ENCODE measurements at regions not wholly inside any gene's neighbourhood (a gene's known extent, or its start where the extent isn't known, plus 50 kb on each side); places are given as distances from the start of the nearest gene placed in this dataset.

DNA sequence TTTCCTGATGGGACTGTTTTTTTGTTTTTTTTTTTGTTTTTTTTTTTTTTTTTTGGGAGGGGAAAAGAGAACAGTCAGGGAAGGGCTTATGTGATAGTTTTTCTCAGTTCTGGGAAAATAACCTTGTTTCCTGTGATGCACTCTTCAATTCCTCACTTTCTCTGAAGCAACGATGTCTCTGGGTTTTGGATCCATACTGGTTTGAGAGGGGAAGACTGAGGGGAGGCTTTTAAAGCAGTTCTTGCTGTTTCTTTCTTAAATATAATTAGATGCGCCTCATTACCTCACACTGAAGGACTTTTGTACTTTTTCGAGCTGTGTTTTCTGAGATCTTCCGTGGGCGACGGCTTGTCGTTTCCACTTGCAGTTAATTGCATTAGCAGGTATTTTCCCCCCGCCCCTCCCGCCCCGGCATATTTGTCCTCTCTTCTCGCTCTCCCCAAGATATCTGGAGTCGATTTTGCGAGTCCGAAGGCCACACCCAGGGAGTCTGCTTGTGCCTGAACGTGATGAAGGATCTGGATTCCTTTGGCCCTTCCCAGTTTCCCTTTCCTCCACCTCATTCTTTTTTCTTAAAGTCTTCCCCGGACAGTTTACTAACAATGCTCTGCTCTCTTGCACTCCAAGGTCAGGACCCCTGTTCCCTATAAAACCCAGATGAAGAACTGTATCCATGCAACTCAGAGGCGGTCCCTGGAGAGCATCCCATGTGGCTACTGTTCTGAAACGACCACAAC is 125.2 kb upstream of the ZFHX3 start:
- TF ChIP-seq CSDC2 (CRISPR knock-in tag; IDR thresholded peaks at IDR 0.05) (no peak), RARB (CRISPR knock-in tag; IDR thresholded peaks at IDR 0.05) (no peak), ESRRG (CRISPR knock-in tag; IDR thresholded peaks at IDR 0.05) (no peak), ARNTL (CRISPR knock-in tag; IDR thresholded peaks at IDR 0.05; ENCODE audit: borderline replicate concordance, low read depth) (no peak)
- TF ChIP-seq, protein P1, sequence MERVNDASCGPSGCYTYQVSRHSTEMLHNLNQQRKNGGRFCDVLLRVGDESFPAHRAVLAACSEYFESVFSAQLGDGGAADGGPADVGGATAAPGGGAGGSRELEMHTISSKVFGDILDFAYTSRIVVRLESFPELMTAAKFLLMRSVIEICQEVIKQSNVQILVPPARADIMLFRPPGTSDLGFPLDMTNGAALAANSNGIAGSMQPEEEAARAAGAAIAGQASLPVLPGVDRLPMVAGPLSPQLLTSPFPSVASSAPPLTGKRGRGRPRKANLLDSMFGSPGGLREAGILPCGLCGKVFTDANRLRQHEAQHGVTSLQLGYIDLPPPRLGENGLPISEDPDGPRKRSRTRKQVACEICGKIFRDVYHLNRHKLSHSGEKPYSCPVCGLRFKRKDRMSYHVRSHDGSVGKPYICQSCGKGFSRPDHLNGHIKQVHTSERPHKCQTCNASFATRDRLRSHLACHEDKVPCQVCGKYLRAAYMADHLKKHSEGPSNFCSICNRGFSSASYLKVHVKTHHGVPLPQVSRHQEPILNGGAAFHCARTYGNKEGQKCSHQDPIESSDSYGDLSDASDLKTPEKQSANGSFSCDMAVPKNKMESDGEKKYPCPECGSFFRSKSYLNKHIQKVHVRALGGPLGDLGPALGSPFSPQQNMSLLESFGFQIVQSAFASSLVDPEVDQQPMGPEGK (CRISPR knock-in tag; IDR thresholded peaks at IDR 0.05; ENCODE audit: borderline replicate concordance) = no peak

Data from SK-N-SH treated with all-trans-retinoic acid at 6 μM for 48 hours (cell line).